A673 (cell line): ENCODE measurements at regions not wholly inside any gene's neighbourhood (a gene's known extent, or its start where the extent isn't known, plus 50 kb on each side); places are given as distances from the start of the nearest gene placed in this dataset.

Experiments
- CTCF ChIP-seq: fragments of 300-800, 200-600 bp; sonication (generic); conservative IDR thresholded peaks from 2 replicates; pipeline ENCODE4 v1.5.1; 2017; ENCODE audit warnings: low read depth, mild to moderate bottlenecking, antibody characterized with exemption, low read length, moderate library complexity, mixed read lengths
- EZH2 ChIP-seq: fragments of 200-600 bp; sonication (generic); IDR thresholded peaks from 2 replicates; pipeline ENCODE4 v1.6.1; 2017; ENCODE audit warnings: borderline replicate concordance, low read depth, mild to moderate bottlenecking, mixed read lengths, antibody characterized with exemption, low read length; ENCODE audit not compliant: poor library complexity, severe bottlenecking

- TF ChIP-seq CTCF (no peak), EZH2 (no peak)
These were observed 178.3 kb upstream of the FMR1 start for GRCh38 chrX:147733369-147733768.
